SK-N-SH (cell line): ENCODE measurements at regions not wholly inside any gene's neighbourhood (a gene's known extent, or its start where the extent isn't known, plus 50 kb on each side); places are given as distances from the start of the nearest gene placed in this dataset.

ENCODE experiments used
- CTCF ChIA-PET: fragments of 300-600, 350-600 bp; formaldehyde crosslinking; extraction: SDS; loops from one replicate; lab custom pipeline; 2021; lab: Yijun Ruan, JAX
- POLR2A ChIA-PET: fragments of 350-600 bp; sonication (Branson Sonifier 250); formaldehyde crosslinking; extraction: SDS; loops from one replicate; lab custom pipeline; 2020; ENCODE audit warnings: antibody characterized with exemption, inconsistent platforms; lab: Yijun Ruan, JAX
- DNase-seq: peaks from one replicate; pipeline ENCODE4 v3.0.0; 2012
- H2AFZ ChIP-seq: fragments of 200-600 bp; sonication (generic); 2 replicates; pipeline ENCODE4 v1.8.1; 2016; ENCODE audit warnings: antibody characterized with exemption, mild to moderate bottlenecking, low read depth
- H3F3A ChIP-seq: fragments of 200-600 bp; sonication (generic); replicated peaks from 2 replicates; pipeline ENCODE3; 2016; ENCODE audit warnings: antibody characterized with exemption, mild to moderate bottlenecking; ENCODE audit not compliant: insufficient read depth
- H3K27ac ChIP-seq, 2 experiments: fragments of 200-500 bp in 1 of 2; fragments of 200-600 bp in 1 of 2; sonication (Bioruptor generic) in 1 of 2; sonication (generic), shearing (Covaris generic) in 1 of 2; 2 replicates each; pipeline versions ENCODE4 v1.5.1 to v1.6.1; 2014 to 2016; ENCODE audit warnings: low read depth in 2 of 2, inconsistent platforms in 1 of 2, low read length in 1 of 2, mild to moderate bottlenecking in 1 of 2, mixed read lengths in 1 of 2
- H3K27me3 ChIP-seq: fragments of 200-600 bp; sonication (generic), shearing (Covaris generic); 2 replicates; pipeline ENCODE4 v1.6.1; 2016; ENCODE audit warnings: mixed run types; ENCODE audit not compliant: insufficient read depth
- H3K36me3 ChIP-seq, 2 experiments: fragments of 200-500 bp in 1 of 2; fragments of 200-600 bp in 1 of 2; sonication (Bioruptor generic) in 1 of 2; sonication (generic) in 1 of 2; replicated peaks in 1 of 2; 2 replicates each; pipeline versions ENCODE3 to v1.5.1; 2014 to 2016; ENCODE audit warnings: low read length in 1 of 2, mild to moderate bottlenecking in 1 of 2; ENCODE audit not compliant: insufficient read depth in 2 of 2, control insufficient read depth in 1 of 2
- H3K4me1 ChIP-seq, 2 experiments: fragments of 200-500 bp in 1 of 2; fragments of 200-600 bp in 1 of 2; sonication (Bioruptor generic) in 1 of 2; sonication (generic), shearing (Covaris generic) in 1 of 2; 2 replicates each; pipeline versions ENCODE4 v1.5.1 to v1.6.1; 2014 to 2016; ENCODE audit warnings: low read depth in 1 of 2, low read length in 1 of 2, mixed run types in 1 of 2; ENCODE audit not compliant: insufficient read depth in 2 of 2, control insufficient read depth in 1 of 2
- H3K4me2 ChIP-seq: fragments of 200-600 bp; sonication (generic), shearing (Covaris generic); 2 replicates; pipeline ENCODE4 v1.6.1; 2017; ENCODE audit warnings: mixed run types
- H3K4me3 ChIP-seq, 2 experiments: fragments of 200-500 bp in 1 of 2; fragments of 200-600 bp in 1 of 2; sonication (Bioruptor generic) in 1 of 2; sonication (generic), shearing (Covaris generic) in 1 of 2; 2 replicates each; pipeline versions ENCODE4 v1.5.1 to v1.8.1; 2014 to 2016; ENCODE audit warnings: low read depth in 2 of 2, inconsistent platforms in 1 of 2, low read length in 1 of 2, mild to moderate bottlenecking in 1 of 2, mixed read lengths in 1 of 2, moderate library complexity in 1 of 2
- H3K79me2 ChIP-seq: fragments of 200-600 bp; sonication (generic); 2 replicates; pipeline ENCODE4 v1.8.1; 2017; ENCODE audit warnings: mild to moderate bottlenecking; ENCODE audit not compliant: insufficient read depth
- H3K9ac ChIP-seq: fragments of 200-600 bp; sonication (generic); 2 replicates; pipeline ENCODE4 v1.6.1; 2017; ENCODE audit warnings: mixed run types
- H3K9me2 ChIP-seq: fragments of 200-600 bp; sonication (generic); 2 replicates; pipeline ENCODE4 v1.6.1; 2017; ENCODE audit warnings: mixed run types
- H3K9me3 ChIP-seq: fragments of 200-600 bp; sonication (generic); 2 replicates; pipeline ENCODE4 v1.6.1; 2017; ENCODE audit warnings: mixed run types, mild to moderate bottlenecking, moderate library complexity
- H4K20me1 ChIP-seq: fragments of 200-600 bp; sonication (generic); 2 replicates; pipeline ENCODE4 v1.6.1; 2017; ENCODE audit warnings: mild to moderate bottlenecking, mixed run types; ENCODE audit not compliant: insufficient read depth
- CHD2 ChIP-seq: fragments of 150-350 bp; IDR thresholded peaks from 2 replicates; pipeline ENCODE4 v1.6.1; 2018; ENCODE audit warnings: low read length; ENCODE audit not compliant: partially characterized antibody
- CTCF ChIP-seq: fragments of 200-600 bp; sonication (generic); IDR thresholded peaks from 2 replicates; pipeline ENCODE4 v1.6.1; 2017; ENCODE audit warnings: antibody characterized with exemption, mild to moderate bottlenecking, moderate library complexity
- EP300 ChIP-seq, 2 experiments: IDR thresholded peaks; 2 replicates each; pipeline versions ENCODE4 v1.4.0 to v1.6.1; 2012; ENCODE audit warnings: borderline replicate concordance in 1 of 2, low read depth in 1 of 2, low read length in 1 of 2
- EZH2phosphoT487 ChIP-seq: fragments of 200-600 bp; sonication (generic); IDR thresholded peaks from 2 replicates; pipeline ENCODE4 v1.6.1; 2017; ENCODE audit warnings: low read depth, mixed run types, mild to moderate bottlenecking, antibody characterized with exemption, moderate library complexity, borderline replicate concordance
- FOXM1 ChIP-seq: IDR thresholded peaks from 2 replicates; pipeline ENCODE4 v1.4.0; 2012; ENCODE audit warnings: low read depth, mild to moderate bottlenecking
- GABPA ChIP-seq: IDR thresholded peaks from 2 replicates; pipeline ENCODE4 v1.4.0; 2012; ENCODE audit warnings: low read depth, mild to moderate bottlenecking
- JUND ChIP-seq: IDR thresholded peaks from 2 replicates; pipeline ENCODE4 v1.4.0; 2012
- MAX ChIP-seq: IDR thresholded peaks from 2 replicates; pipeline ENCODE4 v1.4.0; 2012; ENCODE audit warnings: low read depth
- MEF2A ChIP-seq: IDR thresholded peaks from 2 replicates; pipeline ENCODE4 v1.4.0; 2012; ENCODE audit warnings: low read depth, borderline replicate concordance
- MXI1 ChIP-seq: IDR thresholded peaks from 2 replicates; pipeline ENCODE4 v1.6.1; 2012; ENCODE audit warnings: mild to moderate bottlenecking, low read depth, low read length, improper control_type of control experiment
- RCOR1 ChIP-seq: fragments of 150-350 bp; IDR thresholded peaks from 2 replicates; pipeline ENCODE4 v1.6.1; 2017; ENCODE audit warnings: antibody characterized with exemption, low read length
- SIN3A ChIP-seq: IDR thresholded peaks from 2 replicates; pipeline ENCODE4 v1.6.1; 2012; ENCODE audit warnings: low read depth, mild to moderate bottlenecking, low read length, moderate library complexity, borderline replicate concordance
- TAF1 ChIP-seq: IDR thresholded peaks from 2 replicates; pipeline ENCODE4 v1.6.1; 2012; ENCODE audit warnings: low read depth, mild to moderate bottlenecking, low read length, moderate library complexity, borderline replicate concordance
- USF2 ChIP-seq: fragments of 150-350 bp; IDR thresholded peaks from 2 replicates; pipeline ENCODE4 v1.6.1; 2017; ENCODE audit warnings: antibody characterized with exemption, low read length, low read depth, borderline replicate concordance
- WGBS: methylation state at CpG from one replicate; pipeline ENCODE4 v1.1.6; 2017; ENCODE audit warnings: low lambda C conversion rate; 5-methylcytosine and 5-hydroxymethylcytosine counted together

- Histone ChIP-seq H3K9ac (no peak overlapping the region), H3F3A (no peaks in the 10 kb centered on the region)
- 69% methylated on average over 24 of the region's 29 CpGs for WGBS
Measured at GRCh38 chr6:4482461-4482860, 293.7 kb upstream of the CDYL start.

GRCh38 chr6:4480788-4481735, 295.1 kb upstream of the CDYL start:
- no peaks in the 10 kb centered on the region for H3K36me3 ChIP-seq
- no peaks in the 10 kb centered on the region for H3F3A ChIP-seq
- TF ChIP-seq RCOR1 (no peak), SIN3A (no peak), USF2 (no peak), MXI1 (no peak), CTCF (no peak), EP300 (IDR thresholded peaks at IDR 0.05; ENCODE audit: borderline replicate concordance in 1 of 2, low read depth in 1 of 2, low read length in 1 of 2) (no peak), CHD2 (no peak), MAX (no peak), FOXM1 (no peak)
- TF ChIP-seq, all 33 proteins: peak for 0
- Histone ChIP-seq H3K4me1 (no peaks in the 10 kb centered on the region), H3K27ac (no peak overlapping the region), H3K9ac (no peak overlapping the region), H3K79me2 (no peaks in the 10 kb centered on the region), H3K9me2 (no peaks in the 10 kb centered on the region), H3K9me3 (no peaks in the 10 kb centered on the region), H3K4me2 (no peak overlapping the region), H4K20me1 (no peaks in the 10 kb centered on the region), H2AFZ (no peak overlapping the region), H3K27me3 (no peaks in the 10 kb centered on the region; the same call in 1 of the 2 replicates), H3K4me3 (no peak overlapping the region)
- POLR2A ChIA-PET, result no interaction called here
- WGBS, result 18% methylated on average over 9 of the region's 10 CpGs
- CTCF ChIA-PET, result interaction anchor here (0.5 kb wide), 1 partner anchor 365 kb away, joined by 3 read pairs; no protein-coding TSS in a partner anchor
- no peak for DNase-seq

More at GRCh38 chr6:4482461-4482860, 293.7 kb upstream of the CDYL start:
- POLR2A ChIA-PET, result no interaction called here
- no peak for DNase-seq
- Histone ChIP-seq H3K4me2 (no peak overlapping the region), H2AFZ (no peak overlapping the region), H3K79me2 (no peaks in the 10 kb centered on the region), H4K20me1 (no peaks in the 10 kb centered on the region), H3K4me1 (no peaks in the 10 kb centered on the region), H3K36me3 (no peaks in the 10 kb centered on the region), H3K27me3 (no peaks in the 10 kb centered on the region; the same call in 1 of the 2 replicates), H3K9me2 (no peaks in the 10 kb centered on the region), H3K4me3 (no peak overlapping the region), H3K9me3 (no peaks in the 10 kb centered on the region), H3K27ac (no peak overlapping the region)
- CTCF ChIA-PET, result no interaction called here
- TF ChIP-seq MAX, result no peak
- no peak for TF ChIP-seq EZH2phosphoT487
- TF ChIP-seq MEF2A, result no peak
- TF ChIP-seq TAF1, result no peak
- no peak for TF ChIP-seq GABPA
- no peak for TF ChIP-seq JUND
